Posterior vena cava (tissue), 2 donors: ENCODE measurements at regions not wholly inside any gene's neighbourhood (a gene's known extent, or its start where the extent isn't known, plus 50 kb on each side); places are given as distances from the start of the nearest gene placed in this dataset.
A peak's percentile ranks its signal among the peaks of the same experiment; 100 is the strongest.

Experiments
- DNase-seq: peaks from one replicate; pipeline ENCODE4 v3.0.0-alpha.2; 2020; ENCODE audit warnings: low spot score
- intact Hi-C, 2 donors: fragments of 100-400 bp; cut with DNase I; formaldehyde crosslinking; loops; one replicate each; pipeline versions ENCODE4 v1.14.1 to v1.14.2; 2022 to 2023
- donor health status: DM: yes; HTN: yes; CAD: no.
- donor health status: DM: yes; HTN: yes; CAD: no.

GRCh38 chr2:137729305-137729704 is 235.0 kb upstream of the HNMT start:
- intact Hi-C loops, result no loop called here
- no peak for DNase-seq

DNA sequence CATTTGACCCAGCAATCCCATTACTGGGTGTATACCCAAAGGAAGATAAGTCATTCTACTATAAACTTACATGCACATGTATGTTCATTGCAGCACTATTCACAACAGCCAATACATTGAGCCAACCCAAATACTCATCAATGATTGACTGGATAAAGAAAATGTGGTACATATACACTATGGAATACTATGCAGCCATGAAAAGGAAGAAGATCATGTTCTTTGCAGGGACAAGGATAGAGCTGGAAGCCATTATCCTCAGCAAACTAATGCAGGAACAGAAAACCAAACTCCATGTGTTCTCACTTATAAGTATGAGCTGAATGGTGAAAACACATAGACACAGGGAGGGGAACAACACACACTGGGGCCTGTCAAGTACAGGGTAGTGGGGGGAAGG is 226.7 kb upstream of the HNMT start:
- intact Hi-C loops, result no loop called here
- DNase-seq, result no peak

DNA sequence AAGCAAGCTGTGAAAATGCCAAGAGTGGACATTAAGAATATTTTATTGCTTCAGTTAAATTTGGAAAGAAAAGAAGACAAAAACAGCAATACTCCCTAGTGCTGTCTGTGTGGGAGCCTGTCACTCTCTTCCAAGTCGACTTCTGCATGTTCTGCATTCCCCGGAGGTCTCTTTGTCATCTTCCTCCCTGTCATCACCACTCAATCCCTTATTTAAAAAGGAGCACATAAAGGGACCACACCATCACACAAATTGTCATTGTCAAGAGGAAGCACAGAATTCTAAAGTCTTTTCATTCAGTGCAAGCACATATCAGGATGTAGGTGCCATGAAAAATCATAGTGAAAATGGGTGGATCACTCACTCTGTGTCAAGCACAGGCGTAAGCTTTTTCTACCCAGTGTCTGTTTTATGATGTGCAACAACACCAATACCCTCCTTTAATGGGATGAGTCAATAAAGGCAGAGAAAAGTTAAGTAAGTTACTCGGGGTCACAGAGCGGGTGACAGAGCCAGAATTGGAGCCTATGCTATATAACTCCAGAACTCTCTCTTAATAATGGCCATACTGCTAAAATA is 222.4 kb upstream of the HNMT start:
- intact Hi-C loops, result no loop called here
- no peak for DNase-seq

GRCh38 chr2:137747509-137747908 is 216.8 kb upstream of the HNMT start:
- intact Hi-C loops, result no loop called here
- no peak for DNase-seq

- no peak for DNase-seq
- intact Hi-C loops, result no loop called here
Measured at GRCh38 chr2:137748533-137748932, 215.7 kb upstream of the HNMT start.

GRCh38 chr2:137764646-137765045 is 199.6 kb upstream of the HNMT start:
- DNase-seq, result no peak
- intact Hi-C loops, result no loop called here

DNA sequence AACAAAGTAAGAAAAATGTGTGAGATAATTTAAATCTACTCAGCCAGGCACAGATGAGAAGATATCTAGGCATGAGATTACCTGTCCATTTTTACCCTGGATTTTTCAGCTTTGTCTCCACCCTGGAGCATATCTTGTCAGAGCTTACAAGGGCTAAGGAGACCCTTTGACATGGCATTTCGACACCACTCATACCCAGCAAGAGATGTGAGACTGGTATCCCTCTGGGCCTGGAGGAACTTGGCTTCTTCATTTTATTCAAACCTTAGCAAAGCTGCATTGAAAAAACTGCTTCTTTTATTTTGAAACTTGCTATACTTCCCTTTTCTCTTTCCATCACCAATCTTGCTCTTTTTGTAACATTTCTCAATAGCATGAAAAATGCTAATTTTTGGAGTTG is 194.9 kb upstream of the HNMT start:
- DNase-seq, result no peak
- intact Hi-C loops, result no loop called here

- DNase-seq, result no peak
- intact Hi-C loops, result no loop called here
Measured at GRCh38 chr2:137770166-137770565, 194.1 kb upstream of the HNMT start.

DNA sequence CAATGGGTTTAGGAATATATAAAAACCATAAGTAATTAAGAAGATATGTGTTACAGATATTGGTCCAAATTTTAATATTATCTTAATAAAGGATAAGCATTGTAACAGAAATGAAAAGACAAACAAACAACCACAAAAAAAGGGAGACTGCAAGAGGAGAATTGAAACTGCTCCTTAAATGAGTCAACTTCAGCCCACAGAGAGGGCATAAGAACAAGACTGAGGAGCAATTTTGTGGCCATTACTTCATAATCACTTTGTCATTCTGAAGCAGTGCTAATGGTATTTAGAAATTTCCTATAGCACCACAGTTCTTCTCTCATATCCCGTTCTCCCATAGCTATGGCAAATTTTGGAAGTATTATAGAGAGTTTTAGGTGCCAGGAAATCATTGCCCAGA is 193.2 kb upstream of the HNMT start:
- intact Hi-C loops, result no loop called here
- no peak for DNase-seq

GRCh38 chr2:137772451-137772850 is 191.8 kb upstream of the HNMT start:
- no peak for DNase-seq

GRCh38 chr2:137775529-137775928 is 188.7 kb upstream of the HNMT start:
- intact Hi-C loops, result no loop called here
- no peak for DNase-seq

More at GRCh38 chr2:137772451-137772850, 191.8 kb upstream of the HNMT start:
- intact Hi-C loops, result no loop called here

DNA sequence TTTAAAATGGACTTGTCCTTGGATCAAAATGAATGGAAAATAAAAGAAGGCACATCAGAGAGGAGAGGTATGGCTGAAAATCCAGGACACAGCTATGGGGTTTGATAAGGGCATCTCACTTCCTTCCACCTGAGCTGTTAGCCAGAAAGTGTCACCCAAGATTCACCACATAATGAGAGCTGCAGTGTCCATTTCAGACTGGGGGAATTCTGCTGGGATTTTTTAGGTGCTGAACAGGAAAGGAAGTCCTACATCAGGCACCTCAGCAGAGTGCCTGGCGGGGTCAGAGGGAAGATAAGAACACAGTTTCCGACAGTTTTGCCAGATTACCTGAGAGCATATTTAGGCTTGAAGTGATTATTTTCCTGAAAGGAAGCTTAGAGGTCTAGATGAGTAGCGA is 187.6 kb upstream of the HNMT start:
- intact Hi-C loops, result no loop called here
- no peak for DNase-seq

- DNase-seq, result no peak
- intact Hi-C loops, result no loop called here
Measured at GRCh38 chr2:137797641-137798040, 166.6 kb upstream of the HNMT start.

GRCh38 chr2:137799600-137799999 is 164.7 kb upstream of the HNMT start:
- no peak for DNase-seq
- intact Hi-C loops, result no loop called here

GRCh38 chr2:137800386-137800785 is 163.9 kb upstream of the HNMT start:
- intact Hi-C loops, result no loop called here
- DNase-seq, result no peak

GRCh38 chr2:137801228-137801627 is 163.0 kb upstream of the HNMT start:
- DNase-seq, result no peak
- intact Hi-C loops, result no loop called here

DNA sequence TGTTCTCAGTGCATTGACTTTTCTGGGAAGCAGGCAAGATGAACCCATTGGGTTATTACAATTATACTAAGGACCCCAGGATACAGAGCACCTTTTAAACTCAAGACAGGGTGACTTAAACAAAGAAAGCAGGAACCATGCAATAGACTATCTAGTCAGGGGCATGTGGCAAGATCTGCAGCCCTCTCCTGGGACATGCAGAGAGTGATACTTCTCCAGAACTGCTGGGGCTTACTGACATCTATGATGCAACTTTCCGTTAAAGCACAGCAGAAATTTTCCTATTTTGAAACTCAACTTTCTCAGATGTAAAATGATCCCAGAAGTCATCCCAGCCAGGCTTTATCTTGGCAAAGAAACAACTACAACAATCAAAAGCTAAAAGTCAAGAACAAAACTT is 162.2 kb upstream of the HNMT start:
- DNase-seq, result peak; percentile 76
- intact Hi-C loops, result no loop called here

- intact Hi-C loops, result no loop called here
- no peak for DNase-seq
Measured at GRCh38 chr2:137806068-137806805, 158.0 kb upstream of the HNMT start.

GRCh38 chr2:137809252-137809651 is 155.0 kb upstream of the HNMT start:
- DNase-seq, result no peak
- intact Hi-C loops, result no loop called here

DNA sequence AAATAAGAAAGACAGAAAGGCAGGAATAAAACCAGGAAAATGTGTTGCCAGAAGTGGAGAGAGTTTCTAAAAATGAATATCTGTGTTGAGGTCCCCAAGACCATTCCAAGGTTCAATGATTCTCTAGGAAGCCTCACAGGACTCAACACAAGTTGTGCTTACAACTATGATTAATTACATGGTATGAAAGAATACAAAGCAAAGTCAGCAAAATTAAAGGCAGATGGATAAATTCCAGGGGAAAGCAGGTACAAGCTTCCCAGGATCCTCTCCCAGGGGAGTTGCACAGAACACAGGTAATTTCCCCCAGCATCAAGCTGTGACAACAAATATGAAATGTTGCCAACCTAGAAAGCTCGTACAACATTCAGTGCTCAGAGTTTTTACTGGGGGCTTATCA is 154.4 kb upstream of the HNMT start:
- intact Hi-C loops, result no loop called here
- no peak for DNase-seq

DNA sequence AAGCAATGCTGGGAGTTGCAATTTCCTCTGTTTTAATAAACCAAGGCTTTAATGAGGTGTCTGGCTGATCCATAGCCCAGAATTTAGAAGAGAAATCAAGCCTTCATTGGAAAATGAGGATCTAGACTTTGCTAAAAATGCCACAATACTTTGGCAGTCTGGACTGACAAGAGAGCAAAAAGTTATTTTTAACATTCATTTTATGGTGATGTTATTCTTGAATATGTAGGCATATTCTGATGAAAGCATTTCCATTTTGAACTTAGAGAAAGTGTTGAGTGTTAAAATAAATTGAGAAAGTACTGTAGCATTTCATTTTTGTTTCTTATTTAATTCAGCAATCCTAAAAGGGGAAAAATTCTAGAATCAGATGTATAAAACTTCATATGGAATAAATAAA is 151.8 kb upstream of the HNMT start:
- intact Hi-C loops, result no loop called here
- no peak for DNase-seq
